ENCODE measurements at regions not wholly inside any gene's neighbourhood (a gene's known extent, or its start where the extent isn't known, plus 50 kb on each side); places are given as distances from the start of the nearest gene placed in this dataset.
"Not testable (repeated sequence)": the region's sequence is repeated elsewhere in the genome, so short reads cannot be mapped to it uniquely, and the experiment has no call there.

DNA sequence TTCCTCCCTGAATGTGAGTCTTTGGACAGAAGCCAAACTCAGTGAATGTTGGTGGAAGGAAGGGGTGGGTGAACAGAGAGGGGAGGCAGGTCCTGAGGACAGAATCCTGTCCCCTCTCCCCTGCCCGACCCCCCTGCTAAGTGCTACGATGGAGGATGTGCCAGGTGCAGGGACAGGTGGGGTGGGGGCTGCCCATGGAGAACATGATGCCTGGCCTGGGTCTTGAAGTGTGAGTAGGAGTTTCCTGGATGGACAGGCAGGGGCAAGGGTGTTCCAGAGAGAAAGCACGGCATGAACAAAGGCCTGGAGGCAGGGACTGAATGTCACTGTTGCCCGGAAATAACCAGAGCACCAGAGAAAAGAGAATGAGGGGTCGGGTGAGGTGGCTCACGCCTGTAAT is 445.1 kb downstream of the PTPRU start:
- DNase-seq: not testable (repeated sequence)

DNA sequence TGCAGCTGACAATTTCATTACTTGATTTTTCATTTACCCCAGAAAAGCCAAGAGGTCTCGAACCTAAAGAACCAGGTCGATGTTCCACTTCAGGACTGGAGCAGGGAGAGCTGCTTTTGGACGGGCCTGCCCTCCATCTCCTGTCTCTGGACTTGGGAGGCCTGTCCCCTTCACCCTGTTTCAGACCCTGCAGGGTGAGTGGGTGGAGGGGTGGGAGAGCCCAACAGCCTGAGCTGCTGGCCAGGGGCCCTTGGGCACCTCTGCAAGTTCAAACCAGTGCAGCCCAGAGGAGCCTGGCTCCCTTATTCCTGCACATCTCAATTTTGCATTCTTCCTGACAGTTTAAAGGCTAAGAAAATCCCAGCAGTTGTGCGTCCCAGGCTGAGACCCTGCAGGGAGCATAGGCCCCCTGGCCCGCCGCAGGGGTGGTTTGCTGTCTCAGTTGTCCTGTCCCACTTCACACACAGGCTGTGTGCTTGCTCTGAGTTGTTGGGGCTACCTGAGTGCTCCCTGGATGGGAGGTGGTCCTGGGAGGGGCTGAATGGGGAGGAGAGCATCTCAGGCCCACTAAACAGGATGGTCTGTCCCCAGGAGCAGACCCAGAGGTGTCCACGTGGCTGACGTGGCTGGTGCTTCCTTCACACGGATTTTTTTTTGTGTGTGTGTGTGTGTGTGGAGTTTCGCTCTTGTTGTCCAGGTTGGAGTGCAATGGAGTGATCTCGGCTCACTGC is 443.7 kb downstream of the PTPRU start:
- DNase-seq: no peak

DNA sequence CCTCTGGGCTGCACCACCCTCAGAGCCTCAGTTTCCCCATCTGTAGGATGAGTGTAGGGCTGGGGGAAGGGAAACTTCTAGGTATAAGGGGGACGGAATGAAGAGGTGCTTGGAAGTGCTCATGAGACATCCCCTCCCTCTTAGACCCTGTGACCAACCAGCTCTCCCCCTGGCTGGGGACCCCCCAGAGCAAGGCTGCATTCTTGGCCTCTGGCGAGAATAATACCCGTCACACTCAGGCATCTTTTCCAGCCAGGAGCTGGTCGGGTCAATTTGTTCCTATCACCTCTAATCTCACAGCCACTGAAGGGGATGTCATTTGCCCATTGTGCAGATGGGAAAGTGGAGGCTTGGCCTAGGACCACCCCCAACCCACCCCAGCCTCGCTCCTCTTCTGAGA is 443.0 kb downstream of the PTPRU start:
- no peak for DNase-seq

DNA sequence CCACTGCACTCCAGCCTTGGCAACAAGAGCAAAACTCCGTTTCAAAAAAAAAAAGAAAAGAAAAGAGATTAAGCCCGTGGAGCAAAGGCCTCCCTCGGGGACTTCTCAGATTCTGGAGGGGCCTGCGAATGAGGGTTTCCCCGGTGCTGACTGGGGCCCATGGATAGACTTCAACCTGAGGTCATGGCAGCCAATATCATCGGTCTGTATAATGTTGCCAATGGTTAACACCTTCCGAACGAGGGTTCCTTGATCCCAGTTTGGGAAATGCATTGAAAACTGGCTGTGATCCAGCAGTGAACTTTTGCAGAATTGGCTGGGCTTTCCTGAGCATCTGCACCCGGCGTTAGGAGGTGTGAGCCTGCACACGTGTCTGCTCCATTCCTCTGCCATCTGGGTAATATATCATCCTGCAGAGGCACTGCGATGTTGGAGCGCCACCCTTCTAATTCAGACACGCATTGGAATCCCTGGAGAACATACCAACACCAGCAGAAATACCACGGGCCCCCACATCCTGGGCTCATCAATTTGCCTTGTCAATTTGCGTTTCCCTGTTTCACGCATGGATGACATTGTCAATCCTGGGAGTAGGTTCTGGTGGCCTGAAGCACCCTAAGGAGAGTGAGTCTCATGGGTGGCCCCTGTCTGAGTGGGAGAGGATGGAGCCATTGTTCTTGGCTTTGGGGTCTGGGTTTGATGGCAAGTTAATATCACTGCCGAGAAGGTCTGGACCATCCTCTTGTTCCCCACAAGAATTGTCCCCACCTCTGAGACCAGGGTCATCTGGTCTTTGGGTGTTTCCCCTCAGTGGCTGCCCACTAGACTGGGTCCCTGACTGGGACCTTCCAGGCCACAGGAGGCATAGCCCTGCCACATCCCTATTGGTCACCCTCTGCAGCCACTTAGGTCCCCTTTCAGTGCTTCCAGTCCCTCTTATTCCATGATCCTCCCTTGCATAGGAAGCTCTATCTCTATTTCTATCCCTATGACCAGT is 441.0 kb downstream of the PTPRU start:
- DNase-seq: no peak

DNA sequence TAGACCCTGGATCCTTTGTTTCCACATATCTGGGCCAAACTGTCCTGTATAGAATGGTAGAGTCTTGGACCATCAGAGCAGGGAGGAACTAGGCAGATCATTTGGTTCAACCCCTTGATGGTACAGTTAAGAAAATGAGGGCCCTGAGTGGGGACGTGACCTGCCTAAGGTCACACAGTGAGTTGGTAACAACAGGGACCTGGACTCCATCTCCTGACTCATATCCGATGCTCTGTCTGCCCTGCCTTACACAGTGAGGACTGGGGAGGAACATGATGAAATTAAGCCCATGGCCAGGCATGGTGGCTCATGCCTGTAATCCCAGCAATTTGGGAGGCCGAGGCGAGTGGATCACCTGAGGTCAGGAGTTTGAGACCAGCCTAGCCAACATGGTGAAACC is 440.2 kb downstream of the PTPRU start:
- DNase-seq: no peak

DNA sequence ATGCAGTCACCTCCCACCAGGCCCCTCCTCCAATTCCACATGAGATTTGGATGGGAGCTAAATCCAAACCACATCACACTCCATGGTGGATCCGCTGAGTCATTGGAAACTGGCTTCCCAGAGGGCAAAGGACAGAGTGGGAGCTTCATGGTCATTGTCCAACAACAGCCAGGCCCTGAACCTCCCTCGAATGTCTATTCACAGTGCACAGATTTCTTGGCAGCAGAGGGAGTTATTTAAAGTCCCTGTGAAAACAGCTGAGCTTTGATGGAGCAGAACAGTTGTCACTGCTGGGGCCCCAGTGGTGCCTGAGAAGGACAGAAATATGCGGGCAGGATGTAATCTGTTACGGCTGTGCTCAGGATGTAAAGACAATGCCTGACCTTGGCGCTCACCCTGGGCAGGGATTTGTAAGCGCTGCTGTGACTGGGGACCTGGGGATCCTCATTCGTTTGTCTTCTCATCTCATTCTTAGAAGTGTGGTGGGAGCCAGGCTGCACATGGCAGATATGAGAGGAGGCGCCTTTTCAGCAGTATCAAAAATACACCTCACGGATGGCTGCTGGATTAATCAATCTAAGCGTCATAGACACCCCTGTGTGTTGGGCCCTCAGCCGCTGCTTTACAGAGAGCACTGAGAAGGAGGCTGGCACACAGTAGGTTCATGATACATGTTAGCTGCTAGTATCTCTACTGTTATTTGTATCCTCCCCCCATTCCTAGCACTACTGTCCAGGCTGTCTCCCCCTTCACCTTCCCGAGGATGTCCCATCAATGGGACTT is 439.4 kb downstream of the PTPRU start:
- no peak for DNase-seq

DNA sequence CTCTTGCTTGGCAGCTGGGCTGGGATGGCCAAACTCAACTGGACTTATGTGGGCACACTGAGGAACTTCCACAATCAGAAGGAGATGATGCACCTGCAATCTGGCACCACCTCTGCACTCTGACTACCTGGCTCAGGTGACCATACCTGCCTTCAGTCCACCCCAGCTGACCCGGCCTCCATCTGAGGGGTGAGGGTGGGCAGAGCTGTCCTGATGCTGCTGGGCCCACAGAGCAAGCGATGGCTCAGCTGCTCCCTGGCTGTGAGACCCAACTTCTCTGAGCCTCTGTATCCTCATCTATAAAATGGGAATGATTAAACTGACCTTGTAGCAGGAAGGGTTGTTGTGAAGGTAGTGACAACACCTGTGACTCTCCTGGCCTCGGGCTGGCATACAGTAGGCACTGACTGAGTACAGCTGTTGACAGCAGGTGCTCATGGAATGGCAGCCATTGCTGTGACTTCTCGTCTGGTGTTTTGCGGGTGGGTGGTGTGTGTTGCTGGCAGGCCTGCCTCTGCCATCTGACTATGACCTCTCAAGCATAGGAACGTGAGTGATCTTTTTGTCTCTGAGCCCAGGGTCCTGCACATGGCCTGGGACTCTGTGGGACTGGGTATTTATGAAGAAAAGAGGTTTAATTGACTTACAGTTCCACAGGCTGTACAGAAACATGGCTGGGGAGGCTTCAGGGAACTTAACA is 438.5 kb downstream of the PTPRU start:
- no peak for DNase-seq

DNA sequence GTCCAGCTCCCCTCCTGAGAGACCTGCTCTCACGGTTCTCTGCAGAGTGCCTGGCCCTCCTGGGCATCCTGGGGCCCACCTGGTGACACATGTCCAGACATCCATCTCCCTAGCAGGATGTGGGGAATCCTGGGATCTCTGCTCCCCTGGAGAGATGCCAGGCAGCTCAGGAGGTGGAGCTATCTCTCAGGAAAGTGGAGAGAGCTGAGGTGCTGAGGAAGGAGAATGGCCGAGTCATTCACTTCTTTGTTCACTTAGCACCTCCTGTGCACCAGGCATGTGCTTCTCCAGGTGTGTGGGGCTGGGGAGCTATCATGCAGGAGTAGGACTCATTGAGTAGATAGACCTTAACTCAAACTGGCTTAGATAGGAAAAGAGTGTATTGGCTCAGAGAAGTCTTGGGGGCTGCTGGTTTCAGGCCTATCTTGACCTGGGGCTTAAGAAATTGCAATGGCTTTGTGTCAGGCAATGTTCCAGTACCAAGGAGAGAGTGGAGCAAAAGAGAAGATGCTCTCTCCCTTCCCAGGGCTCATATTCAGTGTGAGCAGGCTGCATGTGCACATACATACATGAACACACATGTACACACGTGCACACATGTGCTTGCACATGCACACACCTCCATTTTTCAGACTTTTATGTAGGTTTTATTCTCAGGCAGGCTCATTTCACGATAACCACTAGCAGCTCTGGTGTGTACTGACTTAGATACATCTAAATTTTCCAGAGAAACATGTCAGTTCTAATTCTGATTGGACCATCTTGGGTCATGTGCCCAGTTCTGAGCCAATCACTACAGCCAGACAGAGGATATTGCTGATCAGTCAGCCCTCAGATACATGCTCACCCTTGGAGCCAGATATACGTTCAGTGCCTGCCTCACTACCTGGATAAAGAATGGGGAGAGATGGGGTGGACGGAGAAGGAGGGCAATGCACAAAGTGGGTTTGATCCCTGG is 437.6 kb downstream of the PTPRU start:
- DNase-seq: no peak

DNA sequence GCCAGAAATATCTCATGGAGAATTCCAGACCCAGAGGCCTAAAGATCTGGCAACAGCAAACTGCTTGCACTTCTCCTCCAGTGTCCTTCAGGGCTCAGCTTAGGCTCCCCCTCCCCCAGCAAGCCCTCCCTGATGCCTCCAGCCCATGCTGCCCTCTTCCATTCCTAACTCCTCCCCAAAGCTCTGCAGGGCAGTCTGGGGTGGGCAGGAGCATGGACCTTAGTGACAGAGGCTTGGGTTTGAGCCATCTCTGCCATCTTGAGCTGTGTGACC is 436.8 kb downstream of the PTPRU start:
- no peak for DNase-seq

DNA sequence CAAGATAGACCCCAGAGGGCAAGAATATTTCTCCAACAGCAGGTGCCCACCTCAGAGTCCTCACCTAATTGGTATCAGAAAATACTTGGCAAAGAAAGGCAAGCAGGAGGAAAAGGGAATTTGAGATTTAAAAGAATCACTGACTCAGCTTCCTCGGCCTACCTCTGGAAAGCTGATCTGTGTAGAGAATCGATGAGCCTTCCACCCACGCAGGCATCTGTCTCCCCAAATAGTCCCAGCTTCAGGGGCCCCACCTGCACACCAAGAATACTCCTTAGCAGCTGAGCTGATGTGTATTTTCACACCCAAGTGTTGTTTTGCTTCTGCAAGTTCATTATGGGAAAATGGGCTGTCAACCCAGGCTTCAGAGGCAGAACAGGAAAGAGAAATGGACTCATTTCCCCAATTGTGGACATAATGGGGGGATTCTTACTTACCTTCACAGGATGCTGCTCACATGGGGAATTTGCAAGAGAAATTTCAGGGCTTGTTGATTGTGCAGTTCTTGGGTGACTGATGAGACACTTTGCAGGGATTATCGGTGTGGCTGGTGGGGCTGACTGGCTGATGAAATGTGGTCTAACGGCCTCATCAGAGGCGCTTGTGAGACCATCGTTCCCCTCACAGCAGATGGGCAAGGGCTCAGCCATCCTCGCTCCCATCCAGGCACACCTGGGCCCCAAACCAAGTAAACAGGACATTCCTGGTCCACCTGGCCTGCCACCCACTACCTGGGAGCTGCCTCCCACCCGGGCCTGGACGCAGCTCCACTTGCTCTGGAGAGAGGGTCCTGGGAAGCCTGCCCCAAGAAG is 436.3 kb downstream of the PTPRU start:
- DNase-seq: no peak

DNA sequence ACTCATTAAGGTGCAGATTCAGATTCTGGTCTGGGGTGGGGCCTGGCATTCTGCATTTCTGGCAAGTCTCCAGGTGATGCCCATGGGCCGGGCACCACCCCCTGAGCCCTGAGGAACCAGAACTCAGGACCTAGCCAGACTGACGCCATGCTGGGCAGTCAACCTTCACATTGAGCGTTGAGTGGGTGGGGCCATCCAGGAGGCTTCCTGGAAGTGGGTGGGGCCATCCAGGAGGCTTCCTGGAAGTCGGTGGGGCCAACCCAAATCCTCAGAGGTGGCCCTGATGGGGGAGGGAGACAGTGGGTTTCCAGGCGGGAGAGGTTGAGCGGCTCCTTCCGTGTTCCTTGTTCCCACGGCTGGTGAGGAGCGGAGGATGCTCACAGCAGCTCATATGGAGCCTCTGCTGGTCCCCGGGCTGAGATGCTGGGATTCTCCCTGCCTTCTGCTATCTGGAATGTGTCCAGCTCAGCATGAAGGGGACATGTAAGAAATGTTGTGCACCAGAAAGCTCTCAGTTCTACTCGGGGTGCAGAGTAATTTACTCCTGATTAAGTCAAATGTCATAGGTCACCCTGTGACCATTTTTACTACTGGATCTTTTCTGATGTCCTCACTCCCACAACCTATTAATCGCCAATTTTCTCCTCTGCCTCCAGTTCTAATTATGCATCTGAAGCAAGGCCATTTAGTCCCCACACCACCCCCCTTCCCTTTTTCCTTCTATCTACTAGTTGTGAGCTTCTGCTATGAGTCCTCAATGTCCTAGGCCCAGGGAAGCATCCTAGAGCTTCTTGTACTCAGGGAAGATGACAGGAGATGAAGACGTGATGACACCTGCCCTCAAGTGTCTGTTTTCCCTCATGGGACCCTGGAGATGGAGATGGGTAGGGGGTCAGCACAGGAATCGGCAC is 435.4 kb downstream of the PTPRU start:
- no peak for DNase-seq

DNA sequence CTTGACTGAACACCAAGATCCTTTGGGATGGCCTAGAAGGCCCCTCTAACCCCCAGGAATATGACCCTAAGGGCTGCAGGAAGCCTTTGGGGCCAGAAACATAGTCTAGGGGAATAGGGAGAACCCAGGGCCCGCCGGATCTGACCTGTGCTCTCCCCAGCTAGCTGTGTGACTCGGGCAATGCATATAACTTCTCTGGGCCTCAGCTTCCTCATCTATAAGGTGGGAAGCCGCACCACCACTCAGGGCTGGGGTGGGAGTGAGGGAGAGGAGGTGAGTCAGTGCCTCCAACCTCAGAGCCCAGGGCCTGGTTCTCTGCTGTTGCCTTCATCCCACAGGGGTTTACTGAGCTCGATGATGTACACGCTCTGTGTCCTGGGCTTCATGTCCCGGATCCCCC is 434.4 kb downstream of the PTPRU start:
- no peak for DNase-seq

DNA sequence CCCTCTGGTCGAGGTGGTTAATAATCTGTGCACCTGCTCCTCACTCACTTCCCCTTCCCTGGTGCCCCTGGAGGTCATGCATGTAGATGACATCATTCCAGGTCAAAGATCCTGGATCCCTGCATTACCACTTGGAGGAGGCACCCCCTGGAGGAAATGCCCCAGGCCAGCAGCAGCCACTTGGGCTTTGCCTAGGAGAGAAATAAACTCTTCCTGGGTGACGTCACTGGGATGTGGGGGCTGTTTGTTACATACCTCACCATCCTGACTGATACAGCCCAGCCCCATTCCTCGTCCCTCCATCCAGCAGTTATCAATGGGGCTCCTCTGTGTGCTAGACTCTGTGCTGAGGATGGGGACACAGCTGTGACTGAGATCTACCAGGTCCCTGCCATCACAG is 433.6 kb downstream of the PTPRU start:
- no peak for DNase-seq

DNA sequence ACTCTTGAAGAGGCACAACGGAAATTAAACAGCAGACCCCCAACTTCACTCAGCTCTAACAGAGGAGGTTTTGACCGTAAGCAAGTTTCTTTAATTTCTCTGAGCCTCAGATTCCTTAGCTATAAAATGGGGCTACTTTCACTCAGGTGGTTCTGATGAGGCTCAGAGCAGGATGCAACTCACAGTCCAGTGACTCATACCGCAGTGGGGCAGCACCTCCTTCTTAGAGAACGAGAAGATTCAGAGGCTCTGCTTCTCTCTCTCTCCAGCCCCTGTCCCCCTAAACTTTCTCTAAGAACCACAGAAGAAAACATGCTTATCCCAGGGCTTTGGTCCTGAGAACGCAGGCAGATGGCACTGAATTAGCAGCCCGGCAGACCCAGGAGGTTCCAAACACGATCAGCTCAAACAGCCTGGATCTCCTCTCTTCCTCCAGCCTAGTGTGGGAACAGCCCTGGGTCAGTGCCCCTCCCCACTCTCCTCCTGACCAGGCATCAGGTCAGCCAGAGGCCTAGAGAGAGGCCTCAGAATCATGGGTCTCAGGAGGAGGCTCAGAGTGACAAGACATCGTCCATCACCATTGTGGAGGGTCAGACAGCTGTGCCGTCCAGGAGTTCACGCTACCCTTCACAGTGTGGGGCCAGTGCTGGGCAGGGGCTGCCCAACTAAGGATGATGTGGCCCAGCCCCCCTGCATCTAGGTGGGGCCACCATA is 433.0 kb downstream of the PTPRU start:
- DNase-seq: no peak

DNA sequence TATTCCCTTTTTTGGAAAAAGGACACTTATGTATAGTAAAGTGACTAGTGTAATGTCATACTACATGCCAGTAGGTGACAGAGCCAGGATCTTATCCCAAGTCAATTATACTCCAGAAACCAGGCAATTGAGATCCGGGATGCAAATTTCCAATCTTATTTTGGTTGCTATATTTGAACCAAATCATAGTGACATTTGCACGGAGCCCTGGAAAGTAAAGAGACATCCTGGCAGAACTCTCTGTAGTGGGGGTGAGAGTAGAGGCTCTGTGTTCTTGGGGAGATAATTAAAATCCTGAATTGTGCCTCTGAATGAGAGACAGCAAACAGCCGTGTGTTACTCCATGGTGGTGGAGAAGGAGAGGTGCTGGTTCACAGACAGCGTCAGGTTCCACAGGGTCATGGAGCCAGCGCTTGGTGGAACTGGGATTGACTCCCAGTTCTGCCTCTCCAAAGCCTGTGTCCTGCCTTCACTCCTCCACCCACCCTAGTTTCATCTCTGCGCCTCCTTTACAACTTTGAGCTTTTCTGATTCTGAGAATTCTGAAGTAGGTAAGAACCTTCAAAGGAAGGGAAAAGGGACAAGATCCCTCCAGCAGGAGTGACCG is 432.3 kb downstream of the PTPRU start:
- no peak for DNase-seq

DNA sequence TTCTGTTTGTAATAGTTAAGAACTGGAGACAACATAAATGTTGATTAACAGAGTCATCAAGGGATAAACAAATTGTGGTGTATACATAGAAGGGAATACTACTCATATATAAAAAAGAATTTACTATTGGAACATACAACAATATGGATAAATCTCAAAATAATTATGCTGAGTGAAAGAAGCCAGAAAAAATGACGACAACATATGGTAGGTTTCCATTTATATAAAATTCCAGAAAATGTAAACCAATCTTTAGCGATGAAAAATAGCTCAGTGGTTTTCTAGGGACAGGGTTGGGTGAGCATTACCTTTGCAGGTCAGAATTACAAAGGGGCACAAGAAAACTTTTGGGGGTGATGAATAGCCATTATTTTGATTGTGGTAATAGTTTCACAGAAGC is 431.6 kb downstream of the PTPRU start:
- no peak for DNase-seq

DNA sequence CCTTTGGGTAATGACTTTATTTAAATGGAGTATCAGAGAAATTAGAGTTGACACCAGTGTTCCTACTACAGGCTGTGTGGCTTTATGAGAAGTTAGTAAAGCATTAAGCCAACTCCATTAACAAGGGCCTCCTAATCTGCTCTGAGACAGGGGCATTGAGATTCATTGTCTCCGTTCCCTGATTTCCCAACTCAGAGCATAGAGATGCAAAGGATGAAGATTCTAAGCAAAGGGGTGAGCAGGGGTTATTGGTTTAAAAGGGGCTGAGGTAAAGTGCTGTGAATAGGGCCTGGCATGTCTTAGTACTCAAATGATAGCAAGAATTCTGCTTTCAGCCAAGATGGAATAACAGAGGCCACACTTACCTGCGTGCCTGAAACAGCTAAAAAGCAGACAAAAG is 428.4 kb downstream of the PTPRU start:
- DNase-seq: no peak

DNA sequence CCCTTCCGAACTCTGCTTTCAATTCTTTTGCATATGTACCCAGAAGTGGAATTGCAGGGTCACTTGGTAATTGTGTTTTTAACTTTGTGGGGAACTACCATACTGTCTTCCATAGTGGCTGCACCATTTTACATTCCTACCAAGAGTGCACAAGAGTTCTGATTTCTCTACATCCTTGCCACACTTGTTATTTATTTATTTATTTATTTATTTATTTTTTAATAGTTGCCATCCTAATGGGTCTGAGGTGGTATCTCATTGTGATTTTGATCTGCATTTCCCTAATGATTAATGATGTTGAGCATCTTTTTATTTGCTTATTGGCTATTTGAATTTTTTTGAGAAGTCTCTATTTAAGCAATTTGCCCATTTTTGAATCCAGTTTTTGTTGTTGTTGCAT is 422.4 kb downstream of the PTPRU start:
- DNase-seq: no peak

DNA sequence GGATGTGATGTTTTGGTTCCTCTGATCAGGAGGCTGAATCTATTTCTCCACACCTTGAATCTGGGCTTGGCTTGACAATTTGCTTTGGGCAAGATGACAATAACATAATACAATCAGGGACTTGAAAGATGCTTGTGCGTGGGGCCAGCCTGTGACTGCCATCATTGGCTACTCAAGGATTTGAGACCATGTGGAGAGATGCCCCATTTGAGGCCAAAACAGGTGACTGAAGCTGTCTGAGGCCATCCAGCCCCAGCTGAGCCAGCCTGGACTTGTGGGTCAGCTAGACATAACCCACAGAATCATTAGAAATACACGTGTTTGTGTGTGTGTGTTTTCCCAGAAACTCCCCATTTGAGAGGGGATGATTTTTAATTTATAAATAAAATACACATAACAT is 421.5 kb downstream of the PTPRU start:
- no peak for DNase-seq
